ENCODE measurements at regions not wholly inside any gene's neighbourhood (a gene's known extent, or its start where the extent isn't known, plus 50 kb on each side); places are given as distances from the start of the nearest gene placed in this dataset.
"Not testable (repeated sequence)": the region's sequence is repeated elsewhere in the genome, so short reads cannot be mapped to it uniquely, and the experiment has no call there.

- not testable (repeated sequence) for TF ChIP-seq CTCF (IDR thresholded peaks at IDR 0.05; ENCODE audit: low read depth, low read length, poor library complexity, severe bottlenecking); EZH2phosphoT487 (IDR thresholded peaks at IDR 0.05; ENCODE audit: borderline replicate concordance, low read length)
These were observed 73.8 kb upstream of the DAPK1 start for GRCh38 chr9:87423885-87424284.

All from DOHH2 (cell line).